Left ventricle myocardium inferior (tissue), 1 donor: ENCODE measurements at regions not wholly inside any gene's neighbourhood (a gene's known extent, or its start where the extent isn't known, plus 50 kb on each side); places are given as distances from the start of the nearest gene placed in this dataset.

Source experiments
- DNase-seq: peaks from one replicate; pipeline ENCODE4 v3.0.0-alpha.2; 2020
- H3K27ac ChIP-seq: fragments of 200-600 bp; replicated peaks from 2 replicates; pipeline ENCODE4 v1.8.0; 2021
- H3K27me3 ChIP-seq: fragments of 200-600 bp; 2 replicates; pipeline ENCODE4 v1.8.0; 2021; ENCODE audit warnings: low read depth
- H3K36me3 ChIP-seq: fragments of 200-600 bp; 2 replicates; pipeline ENCODE4 v1.8.0; 2021
- H3K4me1 ChIP-seq: fragments of 200-600 bp; 2 replicates; pipeline ENCODE4 v1.8.0; 2021
- H3K4me3 ChIP-seq: fragments of 200-600 bp; 2 replicates; pipeline ENCODE4 v1.8.0; 2021; ENCODE audit warnings: mild to moderate bottlenecking, moderate library complexity
- H3K9me3 ChIP-seq: fragments of 200-600 bp; replicated peaks from 2 replicates; pipeline ENCODE4 v1.8.0; 2021
- intact Hi-C: fragments of 100-400 bp; cut with micrococcal nuclease; formaldehyde crosslinking; loops from one replicate; pipeline ENCODE4 v1.11.0; 2022
- TF ChIP-seq, protein P1 (sequence below): fragments of 200-600 bp; IDR thresholded peaks from 2 replicates; pipeline ENCODE4 v1.8.0; 2021; ENCODE audit warnings: antibody characterized with exemption, mild to moderate bottlenecking, borderline replicate concordance
- donor health status: DM: no; HTN: yes; CAD: no; lungs with severe emphysema.

DNA sequence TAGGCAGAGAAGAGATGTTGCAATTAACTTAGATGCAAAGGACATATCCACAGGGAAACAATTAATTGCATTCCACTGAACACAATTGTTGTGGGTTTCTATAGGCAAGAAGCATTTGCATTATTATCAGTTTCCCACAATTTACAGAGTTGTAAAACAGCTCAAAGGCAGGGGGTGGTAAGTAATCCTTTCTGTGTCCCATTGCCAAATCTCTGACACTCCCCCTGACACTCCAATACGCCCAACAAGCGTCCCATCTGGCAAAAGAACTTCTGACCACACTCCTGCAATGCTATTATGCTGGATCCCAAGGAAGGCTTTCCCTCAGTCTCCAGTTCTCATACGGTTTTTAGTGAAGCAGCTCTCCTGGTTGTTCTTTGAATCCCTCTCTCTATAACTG, 179.8 kb downstream of the CXCL12 start:
- no peaks in the 10 kb centered on the region for H3K9me3 ChIP-seq
- intact Hi-C loops: no loop called here
- H3K36me3 ChIP-seq: no peaks in the 10 kb centered on the region
- peaks cover 9% of the 10 kb centered on the region for H3K4me1 ChIP-seq
- H3K4me3 ChIP-seq: no peak overlapping the region
- TF ChIP-seq, protein P1, sequence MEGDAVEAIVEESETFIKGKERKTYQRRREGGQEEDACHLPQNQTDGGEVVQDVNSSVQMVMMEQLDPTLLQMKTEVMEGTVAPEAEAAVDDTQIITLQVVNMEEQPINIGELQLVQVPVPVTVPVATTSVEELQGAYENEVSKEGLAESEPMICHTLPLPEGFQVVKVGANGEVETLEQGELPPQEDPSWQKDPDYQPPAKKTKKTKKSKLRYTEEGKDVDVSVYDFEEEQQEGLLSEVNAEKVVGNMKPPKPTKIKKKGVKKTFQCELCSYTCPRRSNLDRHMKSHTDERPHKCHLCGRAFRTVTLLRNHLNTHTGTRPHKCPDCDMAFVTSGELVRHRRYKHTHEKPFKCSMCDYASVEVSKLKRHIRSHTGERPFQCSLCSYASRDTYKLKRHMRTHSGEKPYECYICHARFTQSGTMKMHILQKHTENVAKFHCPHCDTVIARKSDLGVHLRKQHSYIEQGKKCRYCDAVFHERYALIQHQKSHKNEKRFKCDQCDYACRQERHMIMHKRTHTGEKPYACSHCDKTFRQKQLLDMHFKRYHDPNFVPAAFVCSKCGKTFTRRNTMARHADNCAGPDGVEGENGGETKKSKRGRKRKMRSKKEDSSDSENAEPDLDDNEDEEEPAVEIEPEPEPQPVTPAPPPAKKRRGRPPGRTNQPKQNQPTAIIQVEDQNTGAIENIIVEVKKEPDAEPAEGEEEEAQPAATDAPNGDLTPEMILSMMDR: no peak
- H3K27ac ChIP-seq: no peak overlapping the region
- no peaks in the 10 kb centered on the region for H3K27me3 ChIP-seq
- no peak for DNase-seq

DNA sequence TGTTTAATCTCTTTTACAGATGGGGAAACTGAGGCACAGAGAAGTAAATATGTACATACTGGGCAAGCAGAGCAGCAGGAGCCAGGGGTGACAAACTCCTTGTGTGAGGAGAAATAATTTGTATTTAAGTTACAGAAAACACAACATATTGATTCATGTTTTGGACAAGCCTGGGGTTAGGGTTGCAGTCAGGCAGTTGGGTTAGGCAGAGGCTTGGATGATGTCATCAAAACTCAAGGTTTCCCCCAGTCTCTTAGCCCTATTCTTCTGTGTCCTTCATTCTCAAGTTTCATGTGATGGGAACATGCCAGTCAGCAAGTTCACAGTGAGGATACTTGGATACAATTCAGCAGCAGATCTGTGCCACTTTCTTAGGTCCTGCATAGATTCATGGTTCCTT, 181.4 kb downstream of the CXCL12 start:
- DNase-seq: no peak
- TF ChIP-seq, protein P1: no peak
- no peaks in the 10 kb centered on the region for H3K27me3 ChIP-seq
- no peak overlapping the region for H3K4me3 ChIP-seq
- H3K36me3 ChIP-seq: no peaks in the 10 kb centered on the region
- no peaks in the 10 kb centered on the region for H3K9me3 ChIP-seq
- H3K4me1 ChIP-seq: peaks cover 6% of the 10 kb centered on the region
- H3K27ac ChIP-seq: no peak overlapping the region
- intact Hi-C loops: no loop called here

DNA sequence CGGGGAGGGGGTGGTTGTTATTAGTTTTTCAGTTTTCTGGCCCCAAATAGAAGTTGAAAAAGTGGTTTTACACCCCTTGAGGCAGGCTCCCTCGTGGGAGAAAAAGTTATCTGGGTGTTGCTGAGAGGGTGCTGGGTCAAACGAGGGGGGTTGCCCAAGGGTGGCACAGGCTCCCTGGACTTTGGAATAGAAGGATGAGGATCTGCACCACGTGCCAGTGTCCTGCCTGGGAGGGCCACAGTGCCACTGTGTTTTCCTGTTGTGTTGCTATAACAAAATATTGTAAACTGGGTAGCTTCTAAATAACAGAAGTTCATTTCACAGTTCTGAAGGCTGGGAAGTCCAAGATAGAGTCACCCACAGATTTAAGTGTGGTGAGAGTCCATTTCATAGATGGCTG, 181.9 kb downstream of the CXCL12 start:
- Histone ChIP-seq H3K36me3 (no peaks in the 10 kb centered on the region), H3K4me1 (peaks cover 11% of the 10 kb centered on the region), H3K9me3 (no peaks in the 10 kb centered on the region), H3K27ac (no peak overlapping the region), H3K27me3 (no peaks in the 10 kb centered on the region), H3K4me3 (no peak overlapping the region)
- intact Hi-C loops: no loop called here
- no peak for DNase-seq
- TF ChIP-seq, protein P1: no peak

DNA sequence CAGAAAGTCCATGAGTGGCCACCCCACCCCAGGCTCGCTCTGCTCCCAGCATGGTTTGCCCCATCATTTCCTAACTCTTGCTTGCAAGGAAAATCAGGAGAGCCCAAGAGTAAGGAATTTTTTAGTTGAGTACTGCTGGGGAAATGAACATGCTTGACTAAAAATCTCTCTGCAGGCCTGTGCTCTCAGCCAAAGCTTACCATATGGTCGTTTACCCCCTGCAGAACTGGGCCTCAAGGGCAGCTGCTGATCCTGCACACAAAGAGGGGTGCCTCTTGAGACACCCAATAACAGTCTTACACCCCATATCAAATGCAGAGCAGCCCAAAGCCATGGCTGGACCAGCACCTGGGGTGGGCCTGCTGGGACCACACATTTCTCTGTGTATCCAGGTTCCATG, 183.2 kb downstream of the CXCL12 start:
- DNase-seq: no peak
- Histone ChIP-seq H3K36me3 (no peaks in the 10 kb centered on the region), H3K27me3 (no peaks in the 10 kb centered on the region), H3K27ac (no peak overlapping the region), H3K9me3 (no peaks in the 10 kb centered on the region), H3K4me3 (no peak overlapping the region), H3K4me1 (peaks cover 14% of the 10 kb centered on the region)
- intact Hi-C loops: no loop called here
- TF ChIP-seq, protein P1: no peak

DNA sequence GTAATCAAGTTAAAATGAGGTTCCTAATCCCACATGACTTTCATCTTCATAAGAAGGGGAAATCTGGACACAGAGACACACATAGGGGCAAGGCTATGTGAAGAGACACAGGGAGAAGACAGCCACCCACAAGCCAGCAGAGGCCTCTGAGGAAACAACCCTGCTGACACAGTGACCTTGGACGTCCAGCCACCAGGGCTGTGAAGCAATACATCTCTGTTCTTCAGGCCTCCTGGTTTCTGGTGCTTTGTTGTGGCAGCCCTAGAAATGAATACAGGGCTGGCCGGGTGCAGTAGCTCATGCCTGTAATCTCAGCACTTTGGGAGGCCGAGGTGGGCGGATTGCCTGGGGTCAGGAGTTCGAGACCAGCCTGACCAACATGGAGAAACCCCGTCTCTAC, 183.9 kb downstream of the CXCL12 start:
- Histone ChIP-seq H3K4me1 (peaks cover 18% of the 10 kb centered on the region), H3K27ac (no peak overlapping the region), H3K36me3 (no peaks in the 10 kb centered on the region), H3K9me3 (no peaks in the 10 kb centered on the region), H3K27me3 (no peaks in the 10 kb centered on the region), H3K4me3 (no peak overlapping the region)
- intact Hi-C loops: no loop called here
- no peak for DNase-seq
- TF ChIP-seq, protein P1: no peak
